Activated CD4-positive, alpha-beta memory T cell treated with anti-CD3 and anti-CD28 coated beads for 36 hours (primary cell): ENCODE measurements at regions not wholly inside any gene's neighbourhood (a gene's known extent, or its start where the extent isn't known, plus 50 kb on each side); places are given as distances from the start of the nearest gene placed in this dataset.

Experiments used
- CTCF ChIA-PET: fragments of 350-600 bp; sonication (Branson Sonifier 250); formaldehyde crosslinking; loops from one replicate; lab custom pipeline; 2021; ENCODE audit warnings: antibody characterized with exemption, inconsistent platforms; lab: Charles Lee
- POLR2A ChIA-PET: fragments of 350-600 bp; sonication (Branson Sonifier 250); formaldehyde crosslinking; loops from one replicate; lab custom pipeline; 2021; ENCODE audit warnings: antibody characterized with exemption; lab: Charles Lee
- DNase-seq: peaks from one replicate; pipeline ENCODE4 v3.0.0-alpha.2; 2020
- H3K27ac Mint-ChIP-seq: one replicate; pipeline ENCODE4 v1.8.0; 2021; ENCODE audit warnings: mixed read lengths
- H3K27me3 Mint-ChIP-seq: one replicate; pipeline ENCODE4 v1.8.0; 2021; ENCODE audit warnings: mixed read lengths
- H3K36me3 Mint-ChIP-seq: one replicate; pipeline ENCODE4 v1.8.0; 2021; ENCODE audit warnings: mixed read lengths
- H3K4me1 Mint-ChIP-seq: one replicate; pipeline ENCODE4 v1.8.0; 2021; ENCODE audit warnings: low read depth, mixed read lengths
- H3K4me3 Mint-ChIP-seq: one replicate; pipeline ENCODE4 v1.8.0; 2021; ENCODE audit warnings: mild to moderate bottlenecking, mixed read lengths
- H3K9me3 Mint-ChIP-seq: one replicate; pipeline ENCODE4 v1.8.0; 2021; ENCODE audit warnings: mixed read lengths
- intact Hi-C: fragments of 100-400 bp; cut with micrococcal nuclease; formaldehyde crosslinking; loops from one replicate; pipeline ENCODE4 v1.15.1; 2023

- Mint-ChIP-seq H3K27me3 (no peaks in the 10 kb centered on the region), H3K9me3 (peaks cover 14% of the 10 kb centered on the region), H3K36me3 (no peaks in the 10 kb centered on the region), H3K4me3 (no peak overlapping the region), H3K27ac (no peak overlapping the region), H3K4me1 (no peaks in the 10 kb centered on the region)
- no peak for DNase-seq
- CTCF ChIA-PET = no interaction called here
- POLR2A ChIA-PET = no interaction called here
- intact Hi-C loops = no loop called here
These were observed 757.1 kb upstream of the PIK3C3 start for GRCh38 chr18:41197967-41198366.

DNA sequence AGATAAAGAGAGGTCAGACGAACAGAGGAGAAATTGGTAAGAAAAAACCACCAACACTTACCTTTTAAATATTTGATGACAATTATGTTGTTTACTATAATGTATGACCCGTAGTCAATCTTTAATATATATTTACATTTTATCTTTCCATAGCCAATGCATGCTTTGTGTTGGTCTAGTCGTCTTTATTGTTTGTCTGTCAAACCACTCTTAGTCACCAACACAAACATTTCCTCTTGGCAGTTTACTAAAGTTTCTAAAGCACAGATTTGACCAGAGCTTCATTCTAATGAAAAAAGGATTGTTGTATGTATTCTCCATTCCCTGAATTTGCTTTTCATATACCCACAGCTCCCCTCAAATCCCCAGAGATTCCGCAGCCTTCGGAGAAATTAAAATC is 784.7 kb upstream of the PIK3C3 start:
- DNase-seq = no peak
- CTCF ChIA-PET = no interaction called here
- Mint-ChIP-seq H3K4me3 (no peak overlapping the region), H3K36me3 (no peaks in the 10 kb centered on the region), H3K4me1 (no peaks in the 10 kb centered on the region), H3K27me3 (no peaks in the 10 kb centered on the region), H3K27ac (no peak overlapping the region), H3K9me3 (peaks cover 14% of the 10 kb centered on the region)
- intact Hi-C loops = no loop called here
- POLR2A ChIA-PET = no interaction called here

DNA sequence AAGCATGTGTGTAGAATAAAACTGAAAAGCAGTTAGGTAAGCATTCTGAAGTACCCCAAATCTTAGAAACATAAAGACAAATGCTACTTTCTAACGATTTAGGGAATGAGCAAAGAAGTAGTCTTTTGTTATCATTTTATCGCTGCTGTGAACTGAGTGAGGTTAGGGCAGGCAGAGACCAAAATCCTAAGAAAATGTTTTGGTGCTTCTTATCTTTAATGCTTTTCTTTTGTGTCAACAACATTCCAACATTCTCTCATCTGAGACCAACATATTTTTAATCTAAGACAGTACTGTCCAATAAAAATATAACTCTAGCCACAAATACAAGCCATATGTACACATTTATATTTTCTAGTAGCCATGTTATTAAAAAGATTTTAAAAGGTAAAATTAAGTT is 789.4 kb upstream of the PIK3C3 start:
- Mint-ChIP-seq H3K36me3 (no peaks in the 10 kb centered on the region), H3K9me3 (peaks cover 17% of the 10 kb centered on the region), H3K4me1 (no peaks in the 10 kb centered on the region), H3K27me3 (no peaks in the 10 kb centered on the region), H3K4me3 (no peak overlapping the region), H3K27ac (no peak overlapping the region)
- ChIA-PET POLR2A (no interaction called here), CTCF (no interaction called here)
- no peak for DNase-seq
- intact Hi-C loops = no loop called here

- POLR2A ChIA-PET = no interaction called here
- Mint-ChIP-seq H3K9me3 (peaks cover 13% of the 10 kb centered on the region), H3K27me3 (no peaks in the 10 kb centered on the region), H3K27ac (no peak overlapping the region), H3K4me1 (no peaks in the 10 kb centered on the region), H3K4me3 (no peak overlapping the region), H3K36me3 (no peaks in the 10 kb centered on the region)
- intact Hi-C loops = no loop called here
- CTCF ChIA-PET = no interaction called here
- no peak for DNase-seq
These were observed 792.3 kb upstream of the PIK3C3 start for GRCh38 chr18:41162781-41163180.

- Mint-ChIP-seq H3K9me3 (peaks cover 13% of the 10 kb centered on the region), H3K27ac (no peak overlapping the region), H3K36me3 (no peaks in the 10 kb centered on the region), H3K4me1 (no peaks in the 10 kb centered on the region), H3K27me3 (no peaks in the 10 kb centered on the region), H3K4me3 (no peak overlapping the region)
- CTCF ChIA-PET = no interaction called here
- intact Hi-C loops = no loop called here
- DNase-seq = no peak
- POLR2A ChIA-PET = no interaction called here
These were observed 792.8 kb upstream of the PIK3C3 start for GRCh38 chr18:41162191-41162590.

GRCh38 chr18:41155910-41156851 is 798.9 kb upstream of the PIK3C3 start:
- Mint-ChIP-seq H3K4me3 (no peak overlapping the region), H3K27me3 (no peaks in the 10 kb centered on the region), H3K9me3 (peaks cover 10% of the 10 kb centered on the region), H3K27ac (no peak overlapping the region), H3K4me1 (no peaks in the 10 kb centered on the region), H3K36me3 (no peaks in the 10 kb centered on the region)
- POLR2A ChIA-PET = no interaction called here
- intact Hi-C loops = no loop called here
- CTCF ChIA-PET = no interaction called here
- no peak for DNase-seq

GRCh38 chr18:41155025-41155424 is 800.0 kb upstream of the PIK3C3 start:
- H3K9me3 Mint-ChIP-seq = peaks cover 11% of the 10 kb centered on the region
- no peak overlapping the region for H3K27ac Mint-ChIP-seq
- no peaks in the 10 kb centered on the region for H3K36me3 Mint-ChIP-seq
- no peaks in the 10 kb centered on the region for H3K4me1 Mint-ChIP-seq
- ChIA-PET CTCF (no interaction called here), POLR2A (no interaction called here)
- intact Hi-C loops = no loop called here
- DNase-seq = no peak
- H3K27me3 Mint-ChIP-seq = no peaks in the 10 kb centered on the region
- H3K4me3 Mint-ChIP-seq = no peak overlapping the region

- H3K27ac Mint-ChIP-seq = no peak overlapping the region
- no peaks in the 10 kb centered on the region for H3K27me3 Mint-ChIP-seq
- H3K36me3 Mint-ChIP-seq = no peaks in the 10 kb centered on the region
- no peaks in the 10 kb centered on the region for H3K4me1 Mint-ChIP-seq
- H3K9me3 Mint-ChIP-seq = peaks cover 16% of the 10 kb centered on the region
- H3K4me3 Mint-ChIP-seq = no peak overlapping the region
- CTCF ChIA-PET = no interaction called here
- DNase-seq = no peak
- intact Hi-C loops = no loop called here
- POLR2A ChIA-PET = no interaction called here
These were observed 801.2 kb upstream of the PIK3C3 start for GRCh38 chr18:41153871-41154270.

DNA sequence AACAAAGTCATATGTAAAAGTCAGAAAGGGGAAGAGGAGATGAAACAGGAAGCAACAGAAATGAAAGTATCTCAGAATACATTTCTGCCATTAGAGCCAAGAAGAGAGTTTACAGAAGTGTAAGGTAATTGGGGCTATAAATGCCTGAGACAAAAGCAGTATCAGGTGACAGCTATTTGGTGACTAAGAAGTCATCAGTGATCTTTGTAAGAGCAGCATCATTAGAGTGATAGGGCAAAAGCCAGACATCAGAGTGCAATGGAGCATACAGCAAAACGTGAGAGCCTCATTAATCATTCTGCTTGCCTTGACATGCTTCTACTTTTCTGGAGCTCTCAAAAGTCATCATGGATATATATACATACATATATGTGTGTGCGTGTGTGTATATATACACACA is 804.7 kb upstream of the PIK3C3 start:
- Mint-ChIP-seq H3K9me3 (peaks cover 19% of the 10 kb centered on the region), H3K27ac (no peak overlapping the region), H3K4me3 (no peak overlapping the region), H3K36me3 (no peaks in the 10 kb centered on the region), H3K4me1 (no peaks in the 10 kb centered on the region), H3K27me3 (no peaks in the 10 kb centered on the region)
- POLR2A ChIA-PET = no interaction called here
- intact Hi-C loops = no loop called here
- CTCF ChIA-PET = no interaction called here
- DNase-seq = no peak

- no peak for DNase-seq
- Mint-ChIP-seq H3K27ac (no peak overlapping the region), H3K36me3 (no peaks in the 10 kb centered on the region), H3K4me1 (no peaks in the 10 kb centered on the region), H3K4me3 (no peak overlapping the region), H3K27me3 (no peaks in the 10 kb centered on the region), H3K9me3 (peaks cover 16% of the 10 kb centered on the region)
- POLR2A ChIA-PET = no interaction called here
- intact Hi-C loops = no loop called here
- CTCF ChIA-PET = no interaction called here
These were observed 808.7 kb upstream of the PIK3C3 start for GRCh38 chr18:41146301-41146700.

DNA sequence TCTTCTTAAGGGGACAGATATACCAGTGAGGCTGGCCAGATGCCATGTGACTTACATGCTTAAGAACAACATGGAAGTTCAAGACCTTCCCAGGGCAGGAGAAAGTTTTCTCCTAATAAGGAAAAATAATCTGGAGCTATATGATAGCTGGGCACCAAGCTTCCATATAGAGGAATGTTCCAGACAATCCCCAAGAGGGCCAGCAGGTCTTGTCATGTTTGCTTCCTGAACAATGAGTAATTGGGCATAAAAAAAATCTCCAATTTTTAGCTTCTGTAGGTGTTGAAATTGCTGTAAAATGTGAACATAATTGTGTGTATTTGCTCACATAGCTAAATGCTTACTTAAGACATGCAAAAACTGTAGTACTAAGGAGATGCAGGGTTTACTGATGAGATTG is 809.5 kb upstream of the PIK3C3 start:
- CTCF ChIA-PET = no interaction called here
- POLR2A ChIA-PET = no interaction called here
- no peak overlapping the region for H3K27ac Mint-ChIP-seq
- DNase-seq = no peak
- peaks cover 16% of the 10 kb centered on the region for H3K9me3 Mint-ChIP-seq
- H3K4me3 Mint-ChIP-seq = no peak overlapping the region
- no peaks in the 10 kb centered on the region for H3K36me3 Mint-ChIP-seq
- no peaks in the 10 kb centered on the region for H3K4me1 Mint-ChIP-seq
- no peaks in the 10 kb centered on the region for H3K27me3 Mint-ChIP-seq
- intact Hi-C loops = no loop called here

DNA sequence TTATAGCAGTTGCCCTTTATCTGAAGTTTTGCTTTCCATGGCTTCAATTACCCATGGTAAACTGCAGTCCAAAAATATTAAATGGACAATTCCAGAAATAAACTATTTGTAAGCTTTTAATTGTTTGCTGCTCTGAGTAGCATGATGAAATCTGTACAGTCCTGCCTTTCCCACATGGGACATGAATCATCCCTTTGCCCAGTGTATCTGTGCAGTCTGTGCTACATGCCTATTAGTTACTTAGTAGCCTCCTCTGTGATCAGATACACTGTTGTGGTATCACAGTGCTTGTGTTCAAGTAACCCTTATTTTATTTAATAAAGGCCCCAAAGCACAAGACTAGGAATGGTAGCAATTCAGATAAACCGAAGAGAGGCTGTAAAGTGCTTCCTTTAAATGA is 810.6 kb upstream of the PIK3C3 start:
- ChIA-PET POLR2A (no interaction called here), CTCF (no interaction called here)
- Mint-ChIP-seq H3K4me3 (no peak overlapping the region), H3K4me1 (no peaks in the 10 kb centered on the region), H3K9me3 (peaks cover 13% of the 10 kb centered on the region), H3K36me3 (no peaks in the 10 kb centered on the region), H3K27me3 (no peaks in the 10 kb centered on the region), H3K27ac (no peak overlapping the region)
- no peak for DNase-seq
- intact Hi-C loops = no loop called here

- DNase-seq = no peak
- ChIA-PET POLR2A (no interaction called here), CTCF (no interaction called here)
- H3K4me3 Mint-ChIP-seq = no peak overlapping the region
- H3K9me3 Mint-ChIP-seq = peaks cover 11% of the 10 kb centered on the region
- intact Hi-C loops = no loop called here
- H3K4me1 Mint-ChIP-seq = no peaks in the 10 kb centered on the region
- no peaks in the 10 kb centered on the region for H3K27me3 Mint-ChIP-seq
- no peaks in the 10 kb centered on the region for H3K36me3 Mint-ChIP-seq
- no peak overlapping the region for H3K27ac Mint-ChIP-seq
These were observed 814.5 kb upstream of the PIK3C3 start for GRCh38 chr18:41140506-41140905.
